ENCODE measurements at regions not wholly inside any gene's neighbourhood (a gene's known extent, or its start where the extent isn't known, plus 50 kb on each side); places are given as distances from the start of the nearest gene placed in this dataset.

DNA sequence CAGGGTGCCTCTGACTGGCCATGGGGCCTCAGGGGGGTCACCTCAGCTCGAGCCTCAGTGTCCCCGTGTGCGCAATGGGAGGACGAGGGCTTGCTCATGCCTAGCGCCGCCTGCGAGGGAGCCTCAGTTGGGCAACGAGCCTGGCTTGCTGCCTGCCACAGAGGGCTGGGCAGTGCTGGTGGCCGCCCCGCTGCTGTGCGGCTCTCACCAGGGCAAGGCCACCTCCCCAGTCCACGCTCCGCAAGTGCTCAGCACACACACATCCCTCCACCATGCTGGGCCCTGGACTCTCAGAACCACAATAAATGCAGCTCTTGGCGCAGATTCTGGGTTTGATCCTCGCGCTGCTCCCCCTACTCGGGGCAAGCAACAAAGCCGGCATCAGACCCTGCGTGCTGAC, 76.2 kb downstream of the ENGASE start:
- DNase-seq (no peak), ATAC-seq (no peak)
- H3K27me3 Mint-ChIP-seq, result no peaks in the 10 kb centered on the region
- H3K4me3 Mint-ChIP-seq, result no peak overlapping the region
- ChIA-PET CTCF (no interaction called here), POLR2A (no interaction called here)
- intact Hi-C loops (cut with micrococcal nuclease), result no loop called here
- no peaks in the 10 kb centered on the region for H3K36me3 Mint-ChIP-seq (ENCODE audit: low read depth)
- no peak overlapping the region for H3K27ac Mint-ChIP-seq
- no peaks in the 10 kb centered on the region for H3K9me3 Mint-ChIP-seq
- TF ChIP-seq, protein P1, sequence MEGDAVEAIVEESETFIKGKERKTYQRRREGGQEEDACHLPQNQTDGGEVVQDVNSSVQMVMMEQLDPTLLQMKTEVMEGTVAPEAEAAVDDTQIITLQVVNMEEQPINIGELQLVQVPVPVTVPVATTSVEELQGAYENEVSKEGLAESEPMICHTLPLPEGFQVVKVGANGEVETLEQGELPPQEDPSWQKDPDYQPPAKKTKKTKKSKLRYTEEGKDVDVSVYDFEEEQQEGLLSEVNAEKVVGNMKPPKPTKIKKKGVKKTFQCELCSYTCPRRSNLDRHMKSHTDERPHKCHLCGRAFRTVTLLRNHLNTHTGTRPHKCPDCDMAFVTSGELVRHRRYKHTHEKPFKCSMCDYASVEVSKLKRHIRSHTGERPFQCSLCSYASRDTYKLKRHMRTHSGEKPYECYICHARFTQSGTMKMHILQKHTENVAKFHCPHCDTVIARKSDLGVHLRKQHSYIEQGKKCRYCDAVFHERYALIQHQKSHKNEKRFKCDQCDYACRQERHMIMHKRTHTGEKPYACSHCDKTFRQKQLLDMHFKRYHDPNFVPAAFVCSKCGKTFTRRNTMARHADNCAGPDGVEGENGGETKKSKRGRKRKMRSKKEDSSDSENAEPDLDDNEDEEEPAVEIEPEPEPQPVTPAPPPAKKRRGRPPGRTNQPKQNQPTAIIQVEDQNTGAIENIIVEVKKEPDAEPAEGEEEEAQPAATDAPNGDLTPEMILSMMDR (IDR thresholded peaks at IDR 0.05), result no peak
- no peaks in the 10 kb centered on the region for H3K4me1 Mint-ChIP-seq (ENCODE audit: low read depth)

DNA sequence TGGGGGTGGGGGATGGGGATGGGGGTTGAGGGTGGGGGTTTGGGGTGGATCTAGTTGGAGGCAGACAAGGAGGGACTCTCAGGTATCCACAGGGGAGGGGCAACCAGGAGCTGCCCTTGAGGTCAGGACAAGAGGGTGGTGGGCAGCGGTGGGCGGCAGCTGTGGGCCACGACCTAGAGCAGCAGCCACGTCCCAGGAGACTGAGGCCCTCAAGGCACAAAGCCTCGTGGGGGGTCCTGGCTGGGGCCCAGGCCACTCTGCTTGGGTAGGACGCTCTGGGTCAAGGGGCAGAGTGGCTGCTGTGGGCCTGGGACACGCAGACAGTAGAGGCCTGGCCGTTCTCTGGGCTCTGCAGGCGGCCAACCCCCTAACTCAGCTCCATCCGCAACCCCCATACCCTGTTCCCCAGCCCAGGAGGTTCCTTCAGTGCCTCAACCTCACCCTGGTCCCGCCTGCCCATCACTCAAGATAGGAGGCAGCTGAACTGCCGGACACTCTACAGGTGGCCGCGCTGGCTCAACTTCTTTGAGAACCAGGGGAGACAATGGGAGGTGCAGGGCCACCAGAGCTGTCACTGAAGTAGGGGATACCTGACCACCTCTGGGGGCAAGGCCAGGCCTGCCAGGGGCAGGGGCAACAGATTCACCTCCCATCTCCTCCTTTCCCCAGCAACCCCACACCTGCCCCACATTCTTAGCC, 75.6 kb downstream of the ENGASE start:
- no peak overlapping the region for H3K4me3 Mint-ChIP-seq
- ChIA-PET CTCF (no interaction called here), POLR2A (no interaction called here)
- H3K4me1 Mint-ChIP-seq (ENCODE audit: low read depth), result no peaks in the 10 kb centered on the region
- ATAC-seq (no peak), DNase-seq (no peak)
- intact Hi-C loops (cut with micrococcal nuclease), result no loop called here
- H3K36me3 Mint-ChIP-seq (ENCODE audit: low read depth), result no peaks in the 10 kb centered on the region
- H3K27ac Mint-ChIP-seq, result no peak overlapping the region
- TF ChIP-seq, protein P1 (IDR thresholded peaks at IDR 0.05), result no peak
- no peaks in the 10 kb centered on the region for H3K27me3 Mint-ChIP-seq
- no peaks in the 10 kb centered on the region for H3K9me3 Mint-ChIP-seq

DNA sequence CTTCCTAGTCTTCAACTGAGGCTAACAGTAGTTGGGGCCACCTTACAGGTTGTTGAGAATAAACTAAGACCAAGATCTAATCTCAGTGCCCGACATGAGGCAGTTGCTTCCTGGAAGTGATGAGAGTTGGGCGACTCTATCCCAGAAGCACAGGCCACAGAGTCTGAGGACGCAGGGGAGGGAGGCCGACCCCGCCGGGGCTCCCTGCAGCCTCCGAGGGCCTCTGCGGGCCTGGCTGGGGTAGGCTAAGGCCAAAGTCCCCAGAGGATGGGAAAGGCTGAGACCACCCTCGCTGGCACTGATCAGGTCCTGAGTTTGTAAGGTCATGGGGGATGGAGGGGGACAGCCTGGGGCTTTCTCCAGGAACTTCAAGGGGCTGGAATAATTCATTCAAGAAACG, 74.0 kb downstream of the ENGASE start:
- TF ChIP-seq, protein P1 (IDR thresholded peaks at IDR 0.05), result no peak
- Mint-ChIP-seq H3K27ac (no peak overlapping the region), H3K4me1 (ENCODE audit: low read depth) (no peaks in the 10 kb centered on the region), H3K36me3 (ENCODE audit: low read depth) (no peaks in the 10 kb centered on the region), H3K27me3 (no peaks in the 10 kb centered on the region), H3K9me3 (no peaks in the 10 kb centered on the region), H3K4me3 (no peak overlapping the region)
- intact Hi-C loops (cut with micrococcal nuclease), result no loop called here
- DNase-seq, result no peak
- CTCF ChIA-PET, result no interaction called here
- POLR2A ChIA-PET, result no interaction called here
- no peak for ATAC-seq

DNA sequence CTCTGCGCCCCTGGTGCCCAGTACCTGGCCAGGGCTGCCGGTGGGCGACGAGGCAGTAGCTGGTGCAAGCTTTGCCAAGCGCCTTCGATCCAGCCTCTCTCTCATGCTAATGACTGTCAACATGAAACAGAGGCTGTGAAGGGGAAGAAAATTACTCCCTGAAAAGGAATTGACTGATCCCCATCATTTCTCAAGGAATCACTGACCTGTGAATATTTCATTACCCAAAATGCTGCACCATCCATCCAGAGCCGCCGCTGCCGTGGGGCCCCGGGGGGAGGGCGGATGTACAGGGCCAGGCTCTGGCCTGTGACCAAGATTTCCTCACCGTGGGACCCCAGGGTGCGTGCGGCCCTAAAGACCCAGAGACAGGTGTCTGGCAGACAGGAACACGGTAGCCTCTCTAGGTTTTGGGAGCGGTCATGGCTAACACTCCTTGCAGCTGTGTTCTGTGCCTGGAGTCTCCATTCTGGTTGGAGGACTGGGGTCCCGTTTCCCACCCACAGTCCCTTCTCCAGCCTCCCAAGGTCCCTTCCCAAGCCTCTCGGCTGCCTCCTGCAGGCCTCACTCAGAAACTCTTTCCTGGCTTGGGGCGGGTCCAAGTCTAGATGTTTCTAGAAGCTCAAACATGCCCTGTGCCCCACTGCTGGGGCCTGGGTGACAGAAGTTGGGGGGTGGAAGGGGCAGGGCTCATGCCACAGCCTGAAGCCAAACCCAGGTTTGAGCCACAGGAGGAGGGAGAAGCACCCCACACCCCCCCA, 73.3 kb downstream of the ENGASE start:
- POLR2A ChIA-PET, result no interaction called here
- no peaks in the 10 kb centered on the region for H3K27me3 Mint-ChIP-seq
- ATAC-seq (no peak), DNase-seq (no peak)
- TF ChIP-seq, protein P1 (IDR thresholded peaks at IDR 0.05), result no peak
- intact Hi-C loops (cut with micrococcal nuclease), result no loop called here
- H3K4me3 Mint-ChIP-seq, result no peak overlapping the region
- H3K27ac Mint-ChIP-seq, result no peak overlapping the region
- no peaks in the 10 kb centered on the region for H3K4me1 Mint-ChIP-seq (ENCODE audit: low read depth)
- CTCF ChIA-PET, result no interaction called here
- no peaks in the 10 kb centered on the region for H3K36me3 Mint-ChIP-seq (ENCODE audit: low read depth)
- H3K9me3 Mint-ChIP-seq, result no peaks in the 10 kb centered on the region

DNA sequence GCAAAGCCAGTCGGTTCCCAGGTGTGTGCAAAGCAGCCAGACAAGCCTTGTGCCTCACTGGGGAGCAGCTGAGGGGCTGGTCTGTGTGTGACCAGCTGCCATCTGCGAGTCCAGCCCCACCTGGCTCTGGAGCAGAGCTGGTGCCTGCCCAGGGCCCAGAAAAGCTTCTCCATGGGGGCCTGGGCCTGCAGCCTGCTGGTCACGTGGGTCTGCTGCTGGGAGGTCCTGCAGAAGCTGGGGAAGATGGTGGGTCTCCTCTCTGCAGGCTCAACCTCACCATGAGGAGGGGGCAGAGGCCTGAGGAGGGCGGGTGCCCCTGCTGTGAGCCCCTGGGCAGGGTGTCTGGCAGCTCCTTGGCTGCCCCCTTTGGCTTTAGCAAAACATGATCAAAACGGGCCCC, 71.9 kb downstream of the ENGASE start:
- DNase-seq, result no peak
- Mint-ChIP-seq H3K27ac (no peak overlapping the region), H3K4me1 (ENCODE audit: low read depth) (no peaks in the 10 kb centered on the region), H3K36me3 (ENCODE audit: low read depth) (no peaks in the 10 kb centered on the region), H3K4me3 (no peak overlapping the region), H3K27me3 (no peaks in the 10 kb centered on the region), H3K9me3 (no peaks in the 10 kb centered on the region)
- TF ChIP-seq, protein P1 (IDR thresholded peaks at IDR 0.05), result no peak
- ATAC-seq, result no peak
- ChIA-PET CTCF (no interaction called here), POLR2A (no interaction called here)
- intact Hi-C loops (cut with micrococcal nuclease), result no loop called here
